ENCODE measurements at regions not wholly inside any gene's neighbourhood (a gene's known extent, or its start where the extent isn't known, plus 50 kb on each side); places are given as distances from the start of the nearest gene placed in this dataset.

DNA sequence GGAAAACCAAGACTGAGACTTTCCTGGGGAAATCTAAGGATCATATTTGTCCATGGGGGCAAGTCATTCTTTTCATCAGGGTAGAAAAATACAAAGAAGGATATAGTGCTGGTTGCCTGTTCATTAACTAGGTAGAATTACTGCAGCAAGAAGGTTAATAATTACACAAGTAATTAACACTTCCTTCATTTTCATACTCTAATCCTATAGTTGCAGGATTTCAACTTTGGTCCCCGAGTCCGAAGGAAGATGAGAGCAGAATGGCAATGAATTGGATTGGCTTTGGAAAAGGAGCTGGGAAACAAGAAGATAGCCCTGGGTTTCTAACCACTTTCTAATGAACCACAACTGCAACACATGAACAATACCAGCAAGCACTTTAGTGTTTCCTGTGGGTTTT lies 199.2 kb upstream of the ESRRG start:
- Mint-ChIP-seq H3K9me3 (ENCODE audit: unreplicated experiment) (no peaks in the 10 kb centered on the region), H3K36me3 (ENCODE audit: unreplicated experiment) (no peaks in the 10 kb centered on the region), H3K4me1 (ENCODE audit: unreplicated experiment) (no peaks in the 10 kb centered on the region), H3K27ac (ENCODE audit: unreplicated experiment) (no peak overlapping the region), H3K27me3 (ENCODE audit: unreplicated experiment) (no peaks in the 10 kb centered on the region), H3K4me3 (ENCODE audit: unreplicated experiment) (no peak overlapping the region)
- TF ChIP-seq, protein P1, sequence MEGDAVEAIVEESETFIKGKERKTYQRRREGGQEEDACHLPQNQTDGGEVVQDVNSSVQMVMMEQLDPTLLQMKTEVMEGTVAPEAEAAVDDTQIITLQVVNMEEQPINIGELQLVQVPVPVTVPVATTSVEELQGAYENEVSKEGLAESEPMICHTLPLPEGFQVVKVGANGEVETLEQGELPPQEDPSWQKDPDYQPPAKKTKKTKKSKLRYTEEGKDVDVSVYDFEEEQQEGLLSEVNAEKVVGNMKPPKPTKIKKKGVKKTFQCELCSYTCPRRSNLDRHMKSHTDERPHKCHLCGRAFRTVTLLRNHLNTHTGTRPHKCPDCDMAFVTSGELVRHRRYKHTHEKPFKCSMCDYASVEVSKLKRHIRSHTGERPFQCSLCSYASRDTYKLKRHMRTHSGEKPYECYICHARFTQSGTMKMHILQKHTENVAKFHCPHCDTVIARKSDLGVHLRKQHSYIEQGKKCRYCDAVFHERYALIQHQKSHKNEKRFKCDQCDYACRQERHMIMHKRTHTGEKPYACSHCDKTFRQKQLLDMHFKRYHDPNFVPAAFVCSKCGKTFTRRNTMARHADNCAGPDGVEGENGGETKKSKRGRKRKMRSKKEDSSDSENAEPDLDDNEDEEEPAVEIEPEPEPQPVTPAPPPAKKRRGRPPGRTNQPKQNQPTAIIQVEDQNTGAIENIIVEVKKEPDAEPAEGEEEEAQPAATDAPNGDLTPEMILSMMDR (IDR thresholded peaks at IDR 0.05): no peak
- DNase-seq (ENCODE audit: extremely low spot score, unreplicated experiment): no peak

DNA sequence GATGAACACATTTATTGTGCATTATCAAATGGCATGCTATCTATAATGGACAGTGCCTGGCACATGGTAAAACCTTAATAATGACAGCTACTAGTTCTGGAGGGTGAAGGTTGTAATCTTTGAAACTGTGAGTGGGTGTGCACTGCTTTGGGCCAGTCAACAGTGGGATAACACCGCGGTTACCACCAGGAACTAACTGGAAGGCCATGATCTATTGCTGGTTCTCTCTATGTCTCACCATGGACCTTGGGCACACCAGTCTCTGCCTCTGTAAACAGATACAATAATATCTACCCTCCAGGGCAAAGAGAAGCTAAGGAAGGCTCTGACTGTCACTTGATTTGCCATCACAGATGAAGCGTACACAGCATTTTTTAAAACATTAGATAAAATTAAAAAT lies 198.6 kb upstream of the ESRRG start:
- H3K27ac Mint-ChIP-seq (ENCODE audit: unreplicated experiment): no peak overlapping the region
- H3K36me3 Mint-ChIP-seq (ENCODE audit: unreplicated experiment): no peaks in the 10 kb centered on the region
- DNase-seq (ENCODE audit: extremely low spot score, unreplicated experiment): no peak
- no peaks in the 10 kb centered on the region for H3K9me3 Mint-ChIP-seq (ENCODE audit: unreplicated experiment)
- no peaks in the 10 kb centered on the region for H3K27me3 Mint-ChIP-seq (ENCODE audit: unreplicated experiment)
- H3K4me1 Mint-ChIP-seq (ENCODE audit: unreplicated experiment): no peaks in the 10 kb centered on the region
- H3K4me3 Mint-ChIP-seq (ENCODE audit: unreplicated experiment): no peak overlapping the region
- TF ChIP-seq, protein P1 (IDR thresholded peaks at IDR 0.05): no peak

DNA sequence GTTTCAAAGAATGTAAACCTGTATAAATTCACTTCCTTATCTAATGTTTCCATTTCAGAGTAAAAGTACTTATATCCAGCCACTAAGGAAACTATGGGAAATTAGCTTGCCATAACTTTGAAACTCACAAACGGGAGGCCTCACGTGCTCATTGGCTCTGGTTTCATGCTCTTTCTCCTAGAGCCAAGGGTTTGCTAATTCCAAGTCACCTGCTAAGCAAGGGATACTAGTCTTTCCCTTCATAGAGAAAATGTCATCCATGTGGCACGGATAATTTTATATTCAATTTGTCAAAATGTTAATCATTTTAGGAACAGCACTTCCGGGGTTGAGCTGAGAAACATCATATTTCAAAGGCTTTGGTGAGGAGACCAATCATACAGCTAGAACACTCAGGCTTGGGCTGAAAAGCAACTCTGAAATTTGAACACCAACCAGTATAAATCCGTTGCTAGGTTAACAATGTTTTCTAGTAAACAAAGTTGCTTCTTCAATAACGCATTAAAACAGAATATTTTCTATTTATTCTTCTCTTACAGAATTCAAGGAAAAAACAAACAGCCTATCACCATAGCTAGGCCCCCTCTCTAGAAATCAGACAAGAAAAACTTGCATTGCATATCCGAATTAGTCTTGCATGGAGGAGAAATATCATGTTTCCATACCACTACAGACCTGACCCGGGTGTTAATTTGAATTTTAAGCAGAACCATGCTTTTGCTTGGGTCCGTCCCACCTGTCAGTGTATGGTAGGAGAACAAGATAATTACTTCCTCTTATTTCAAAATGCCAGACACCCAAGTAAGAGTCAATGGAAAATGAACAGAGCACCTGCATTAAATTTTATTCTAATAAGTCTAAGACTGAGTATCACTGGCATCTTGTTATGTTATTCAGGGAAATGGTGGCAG lies 196.1 kb upstream of the ESRRG start:
- H3K36me3 Mint-ChIP-seq (ENCODE audit: unreplicated experiment): no peaks in the 10 kb centered on the region
- no peak for DNase-seq (ENCODE audit: extremely low spot score, unreplicated experiment)
- H3K4me3 Mint-ChIP-seq (ENCODE audit: unreplicated experiment): no peak overlapping the region
- no peaks in the 10 kb centered on the region for H3K4me1 Mint-ChIP-seq (ENCODE audit: unreplicated experiment)
- TF ChIP-seq, protein P1 (IDR thresholded peaks at IDR 0.05): no peak
- H3K27me3 Mint-ChIP-seq (ENCODE audit: unreplicated experiment): no peaks in the 10 kb centered on the region
- no peak overlapping the region for H3K27ac Mint-ChIP-seq (ENCODE audit: unreplicated experiment)
- peaks cover 3% of the 10 kb centered on the region for H3K9me3 Mint-ChIP-seq (ENCODE audit: unreplicated experiment)

DNA sequence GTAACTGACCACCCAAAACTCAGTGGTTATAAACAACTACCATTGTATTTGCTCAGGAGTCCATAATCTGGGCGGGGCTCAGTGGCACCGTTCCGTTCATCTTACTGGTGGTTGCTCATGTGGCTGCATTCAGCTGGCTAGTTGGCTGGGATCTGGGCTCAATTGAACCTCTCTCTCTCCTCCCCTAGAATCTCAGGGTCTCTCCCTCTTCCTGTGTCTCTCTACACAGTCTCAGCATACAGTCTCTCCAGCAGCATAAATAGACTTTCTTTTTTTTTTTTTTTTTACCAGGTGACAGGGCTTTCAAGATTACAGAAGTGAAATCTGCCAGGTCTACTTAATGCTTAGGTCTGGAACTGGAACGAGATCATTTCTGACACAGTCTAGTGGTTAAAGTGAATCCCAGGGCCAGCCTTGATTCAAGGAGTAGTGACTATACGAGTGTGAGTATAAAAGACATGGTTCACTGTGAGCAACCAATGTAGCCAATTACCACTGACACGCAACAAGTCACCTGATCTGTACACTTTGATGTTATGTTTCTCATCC lies 193.7 kb upstream of the ESRRG start:
- Mint-ChIP-seq H3K9me3 (ENCODE audit: unreplicated experiment) (peaks cover 3% of the 10 kb centered on the region), H3K27ac (ENCODE audit: unreplicated experiment) (no peak overlapping the region)
- no peak for DNase-seq (ENCODE audit: extremely low spot score, unreplicated experiment)

DNA sequence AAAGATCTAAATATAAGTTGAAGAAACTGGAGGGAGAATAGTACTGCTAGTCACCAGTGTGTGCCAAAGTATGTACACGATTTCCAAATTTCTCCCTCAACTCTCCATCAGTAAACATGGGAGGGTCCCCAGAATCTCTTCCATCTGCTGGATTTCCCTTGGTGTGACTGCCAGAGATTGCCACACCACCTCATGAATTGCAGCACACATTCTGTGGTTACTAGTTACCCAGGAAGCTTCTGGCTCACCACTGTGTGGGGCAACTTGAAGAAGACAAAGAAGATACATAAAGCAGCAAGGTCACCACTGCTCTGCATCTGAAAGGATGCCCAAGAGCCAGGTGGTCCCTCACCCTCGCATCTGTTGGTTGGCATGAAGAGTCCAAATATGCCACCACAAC lies 191.7 kb upstream of the ESRRG start:
- TF ChIP-seq, protein P1 (IDR thresholded peaks at IDR 0.05): no peak
- no peaks in the 10 kb centered on the region for H3K4me1 Mint-ChIP-seq (ENCODE audit: unreplicated experiment)
- DNase-seq (ENCODE audit: extremely low spot score, unreplicated experiment): no peak
- no peaks in the 10 kb centered on the region for H3K36me3 Mint-ChIP-seq (ENCODE audit: unreplicated experiment)
- H3K9me3 Mint-ChIP-seq (ENCODE audit: unreplicated experiment): peaks cover 3% of the 10 kb centered on the region
- no peak overlapping the region for H3K4me3 Mint-ChIP-seq (ENCODE audit: unreplicated experiment)
- no peak overlapping the region for H3K27ac Mint-ChIP-seq (ENCODE audit: unreplicated experiment)
- H3K27me3 Mint-ChIP-seq (ENCODE audit: unreplicated experiment): no peaks in the 10 kb centered on the region

More for the DNA sequence above, 193.7 kb upstream of the ESRRG start:
- no peaks in the 10 kb centered on the region for H3K36me3 Mint-ChIP-seq (ENCODE audit: unreplicated experiment)
- H3K27me3 Mint-ChIP-seq (ENCODE audit: unreplicated experiment): no peaks in the 10 kb centered on the region
- H3K4me1 Mint-ChIP-seq (ENCODE audit: unreplicated experiment): no peaks in the 10 kb centered on the region
- TF ChIP-seq, protein P1 (IDR thresholded peaks at IDR 0.05): no peak
- H3K4me3 Mint-ChIP-seq (ENCODE audit: unreplicated experiment): no peak overlapping the region

All from osteocyte (in vitro differentiated cells).